ENCODE measurements at regions not wholly inside any gene's neighbourhood (a gene's known extent, or its start where the extent isn't known, plus 50 kb on each side); places are given as distances from the start of the nearest gene placed in this dataset.
"Not testable (repeated sequence)": the region's sequence is repeated elsewhere in the genome, so short reads cannot be mapped to it uniquely, and the experiment has no call there.

GRCh38 chr18:22701795-22702194 lies 231.3 kb upstream of the RBBP8 start:
- in situ Hi-C loops (cut with HindIII; ENCODE audit: low pct_ligation_motif_present, low sequenced_read_pairs): no loop called here
- Histone ChIP-seq H3K36me3 (replicated peaks) (no peaks in the 10 kb centered on the region), H3K27ac (no peak overlapping the region)

DNA sequence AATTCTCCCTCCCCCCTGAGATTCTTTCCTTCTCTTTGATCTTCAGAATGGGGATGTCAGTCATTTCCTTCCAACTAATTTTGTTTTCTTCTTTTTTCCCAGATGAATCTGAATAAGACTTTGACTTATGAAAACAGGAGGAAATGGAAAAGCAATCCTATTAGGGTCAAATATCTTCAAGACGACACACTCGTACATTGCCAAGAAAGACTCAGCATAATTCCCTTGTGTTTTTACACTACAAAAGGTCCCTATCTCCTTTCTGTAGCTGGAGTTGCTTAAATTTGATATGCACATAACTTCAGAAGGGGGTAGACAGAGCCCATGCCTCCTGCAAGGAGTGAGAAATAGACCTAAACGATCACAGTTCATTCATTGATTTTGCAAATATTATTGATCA lies 230.3 kb upstream of the RBBP8 start:
- Histone ChIP-seq H3K27ac (no peak overlapping the region), H3K36me3 (replicated peaks) (no peaks in the 10 kb centered on the region), H3K27me3 (replicated peaks) (no peaks in the 10 kb centered on the region), H3K4me3 (ENCODE audit: low read depth, low read length) (no peak overlapping the region)
- no peak for TF ChIP-seq CTCF (IDR thresholded peaks at IDR 0.05; ENCODE audit: low read depth, low read length, missing control alignments)
- DNase-seq: no peak
- in situ Hi-C loops (cut with HindIII; ENCODE audit: low pct_ligation_motif_present, low sequenced_read_pairs): no loop called here

More at GRCh38 chr18:22701795-22702194, 231.3 kb upstream of the RBBP8 start:
- TF ChIP-seq CTCF (IDR thresholded peaks at IDR 0.05; ENCODE audit: low read depth, low read length, missing control alignments): no peak
- no peak for DNase-seq
- Histone ChIP-seq H3K4me3 (ENCODE audit: low read depth, low read length) (no peak overlapping the region), H3K27me3 (replicated peaks) (no peaks in the 10 kb centered on the region)

DNA sequence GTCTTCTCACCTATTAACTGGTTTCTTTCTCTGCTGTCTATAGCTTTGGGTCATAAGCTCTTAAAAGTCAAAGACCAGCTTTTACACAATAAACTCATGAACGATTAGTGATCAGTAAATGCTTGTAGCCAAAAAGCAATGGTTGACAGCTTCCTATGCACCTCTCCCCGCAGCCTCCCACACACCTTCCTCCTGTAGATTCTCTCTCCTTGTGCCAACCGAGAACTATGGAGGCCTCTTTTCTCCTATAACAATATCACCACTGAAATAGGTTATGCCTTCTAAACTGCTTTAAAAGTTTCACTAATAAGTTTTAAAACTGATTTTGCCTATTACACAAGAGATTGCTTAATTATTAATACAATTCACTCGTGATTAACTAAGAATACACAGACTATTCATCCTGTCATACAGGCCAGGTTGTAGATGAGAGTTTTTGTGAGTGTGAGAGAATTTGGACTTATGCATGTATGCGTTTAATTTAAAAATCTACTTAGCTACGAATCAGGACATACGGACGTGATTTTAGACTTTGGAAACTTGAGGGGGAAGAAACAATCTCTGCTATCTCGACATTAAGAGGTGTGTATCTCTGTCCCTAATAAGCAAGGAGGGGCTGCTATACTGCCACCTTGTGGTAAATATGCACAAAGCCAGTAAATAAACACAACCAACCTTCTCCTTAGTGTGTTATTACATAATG lies 229.1 kb upstream of the RBBP8 start:
- H3K4me3 ChIP-seq (ENCODE audit: low read depth, low read length): no peak overlapping the region
- H3K27me3 ChIP-seq (replicated peaks): no peaks in the 10 kb centered on the region
- in situ Hi-C loops (cut with HindIII; ENCODE audit: low pct_ligation_motif_present, low sequenced_read_pairs): no loop called here
- no peak overlapping the region for H3K27ac ChIP-seq
- peak; percentile 43 for DNase-seq
- peak; percentile 61 for TF ChIP-seq CTCF (IDR thresholded peaks at IDR 0.05; ENCODE audit: low read depth, low read length, missing control alignments)
- H3K36me3 ChIP-seq (replicated peaks): no peaks in the 10 kb centered on the region

DNA sequence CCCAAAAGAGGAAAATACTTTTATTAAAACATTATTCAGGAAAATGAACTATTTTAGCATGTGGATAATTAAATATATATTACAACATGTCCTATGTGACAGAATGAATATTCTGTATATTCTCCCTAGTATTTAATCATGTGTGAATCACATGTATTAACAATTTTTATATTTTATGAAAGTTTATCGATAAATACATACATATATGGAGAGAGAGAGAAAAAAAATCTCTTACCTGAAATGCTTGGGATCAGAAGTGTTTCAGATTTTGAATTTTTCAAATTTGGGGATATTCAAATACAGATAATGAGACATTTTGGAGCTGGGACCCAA lies 228.6 kb upstream of the RBBP8 start:
- H3K36me3 ChIP-seq (replicated peaks): no peaks in the 10 kb centered on the region
- in situ Hi-C loops (cut with HindIII; ENCODE audit: low pct_ligation_motif_present, low sequenced_read_pairs): no loop called here
- TF ChIP-seq CTCF (IDR thresholded peaks at IDR 0.05; ENCODE audit: low read depth, low read length, missing control alignments): no peak
- DNase-seq: no peak
- H3K27me3 ChIP-seq (replicated peaks): no peaks in the 10 kb centered on the region
- peak overlapping the region; percentile 51 for H3K27ac ChIP-seq
- H3K4me3 ChIP-seq (ENCODE audit: low read depth, low read length): no peak overlapping the region

DNA sequence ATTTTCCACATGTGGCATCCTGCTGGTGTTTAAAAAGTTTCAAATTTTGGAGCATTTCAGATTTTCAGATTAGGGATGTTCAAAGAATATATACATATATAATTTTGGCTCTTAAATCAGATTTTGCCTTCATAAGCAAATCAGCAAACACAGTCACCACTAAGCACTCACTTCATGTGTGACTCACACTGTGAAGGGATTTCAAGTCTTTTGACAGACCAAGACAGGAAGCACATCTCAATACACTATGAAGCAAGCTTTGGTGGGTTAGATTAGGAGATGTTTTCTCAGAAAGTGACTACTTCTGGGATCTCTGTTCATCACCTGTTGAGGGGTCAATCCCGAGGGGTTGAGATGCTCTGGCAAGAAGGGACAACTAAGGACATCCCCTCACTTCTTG lies 227.8 kb upstream of the RBBP8 start:
- no peaks in the 10 kb centered on the region for H3K36me3 ChIP-seq (replicated peaks)
- no peaks in the 10 kb centered on the region for H3K27me3 ChIP-seq (replicated peaks)
- in situ Hi-C loops (cut with HindIII; ENCODE audit: low pct_ligation_motif_present, low sequenced_read_pairs): no loop called here
- no peak overlapping the region for H3K4me3 ChIP-seq (ENCODE audit: low read depth, low read length)
- no peak for TF ChIP-seq CTCF (IDR thresholded peaks at IDR 0.05; ENCODE audit: low read depth, low read length, missing control alignments)
- peak; percentile 82 for DNase-seq
- H3K27ac ChIP-seq: peak overlapping the region; percentile 51

- H3K27me3 ChIP-seq (replicated peaks); in situ Hi-C loops (cut with HindIII; ENCODE audit: low pct_ligation_motif_present, low sequenced_read_pairs); H3K4me3 ChIP-seq (ENCODE audit: low read depth, low read length); DNase-seq; H3K36me3 ChIP-seq (replicated peaks): not testable (repeated sequence)
- H3K27ac ChIP-seq: peak overlapping the region; percentile 51
These were observed 227.1 kb upstream of the RBBP8 start for GRCh38 chr18:22706025-22706424.
